NT2/D1 (cell line): ENCODE measurements at regions not wholly inside any gene's neighbourhood (a gene's known extent, or its start where the extent isn't known, plus 50 kb on each side); places are given as distances from the start of the nearest gene placed in this dataset.

ENCODE experiments used
- SUZ12 ChIP-seq: IDR thresholded peaks from 2 replicates; pipeline ENCODE4 v1.6.1; 2011; ENCODE audit not compliant: insufficient read length, insufficient read depth; ENCODE audit errors: extremely low read depth
- YY1 ChIP-seq: IDR thresholded peaks from 2 replicates; pipeline ENCODE4 v1.6.1; 2011; ENCODE audit not compliant: insufficient read length, insufficient read depth
- ZNF274 ChIP-seq: IDR thresholded peaks from 2 replicates; pipeline ENCODE4 v1.6.1; 2011; ENCODE audit warnings: mild to moderate bottlenecking, low read depth, low read length

DNA sequence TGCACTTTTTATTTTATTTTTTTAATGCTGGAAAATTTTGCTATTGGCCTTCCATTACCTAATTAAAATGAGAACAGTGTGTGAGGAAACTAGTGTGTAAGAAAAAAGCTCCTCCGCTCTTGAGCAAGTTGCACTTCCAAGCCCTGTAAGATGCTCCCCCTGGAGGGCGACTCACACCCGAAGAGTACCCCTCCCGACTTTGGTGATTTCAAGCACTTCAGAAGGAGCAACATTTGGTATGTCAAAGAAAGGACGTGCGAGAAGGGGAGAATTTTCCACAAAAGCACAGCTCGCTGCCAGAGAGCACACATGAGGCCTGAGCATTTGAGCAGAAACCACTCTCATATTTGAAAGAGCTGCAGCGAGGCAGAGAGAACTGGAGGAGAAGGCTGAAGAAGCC, 504.4 kb downstream of the FGF9 start:
- no peak for TF ChIP-seq SUZ12
- TF ChIP-seq ZNF274: no peak
- no peak for TF ChIP-seq YY1
